ENCODE measurements at regions not wholly inside any gene's neighbourhood (a gene's known extent, or its start where the extent isn't known, plus 50 kb on each side); places are given as distances from the start of the nearest gene placed in this dataset.

GRCh38 chr6:145295746-145296145, 439.6 kb downstream of the EPM2A start:
- TF ChIP-seq, protein P1, sequence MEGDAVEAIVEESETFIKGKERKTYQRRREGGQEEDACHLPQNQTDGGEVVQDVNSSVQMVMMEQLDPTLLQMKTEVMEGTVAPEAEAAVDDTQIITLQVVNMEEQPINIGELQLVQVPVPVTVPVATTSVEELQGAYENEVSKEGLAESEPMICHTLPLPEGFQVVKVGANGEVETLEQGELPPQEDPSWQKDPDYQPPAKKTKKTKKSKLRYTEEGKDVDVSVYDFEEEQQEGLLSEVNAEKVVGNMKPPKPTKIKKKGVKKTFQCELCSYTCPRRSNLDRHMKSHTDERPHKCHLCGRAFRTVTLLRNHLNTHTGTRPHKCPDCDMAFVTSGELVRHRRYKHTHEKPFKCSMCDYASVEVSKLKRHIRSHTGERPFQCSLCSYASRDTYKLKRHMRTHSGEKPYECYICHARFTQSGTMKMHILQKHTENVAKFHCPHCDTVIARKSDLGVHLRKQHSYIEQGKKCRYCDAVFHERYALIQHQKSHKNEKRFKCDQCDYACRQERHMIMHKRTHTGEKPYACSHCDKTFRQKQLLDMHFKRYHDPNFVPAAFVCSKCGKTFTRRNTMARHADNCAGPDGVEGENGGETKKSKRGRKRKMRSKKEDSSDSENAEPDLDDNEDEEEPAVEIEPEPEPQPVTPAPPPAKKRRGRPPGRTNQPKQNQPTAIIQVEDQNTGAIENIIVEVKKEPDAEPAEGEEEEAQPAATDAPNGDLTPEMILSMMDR (conservative IDR thresholded peaks at IDR 0.05; ENCODE audit: low read depth, low read length): no peak
- TF ChIP-seq EZH2phosphoT487 (IDR thresholded peaks at IDR 0.05; ENCODE audit: borderline replicate concordance, low read length) (no peak), EZH2 (IDR thresholded peaks at IDR 0.05; ENCODE audit: low read length, unreplicated experiment) (no peak)

Measured in PC-3 (cell line).